GM23338 (cell line): ENCODE measurements at regions not wholly inside any gene's neighbourhood (a gene's known extent, or its start where the extent isn't known, plus 50 kb on each side); places are given as distances from the start of the nearest gene placed in this dataset.

Experiments used
- CTCF ChIP-seq, 2 experiments: fragments of 200-600 bp in 1 of 2; sonication (generic) in 1 of 2; conservative IDR thresholded peaks; 2 replicates each; pipeline versions ENCODE4 v1.5.1 to v1.6.1; 2016 to 2017; ENCODE audit warnings: antibody characterized with exemption in 2 of 2, low read depth in 2 of 2, mild to moderate bottlenecking in 2 of 2, moderate library complexity in 1 of 2
- EZH2phosphoT487 ChIP-seq: fragments of 200-600 bp; sonication (generic); IDR thresholded peaks from one replicate; pipeline ENCODE4 v1.8.1; 2018; ENCODE audit warnings: antibody characterized with exemption; ENCODE audit not compliant: unreplicated experiment
- POLR2AphosphoS5 ChIP-seq: IDR thresholded peaks from 2 replicates; pipeline ENCODE4 v1.6.1; 2016; ENCODE audit warnings: antibody characterized with exemption, low read depth
- STAT1 ChIP-seq: IDR thresholded peaks from one replicate; pipeline ENCODE4 v1.6.1; 2016; ENCODE audit warnings: antibody characterized with exemption; ENCODE audit not compliant: unreplicated experiment
- TF ChIP-seq, protein P1 (sequence below): fragments of 250-450 bp; sonication (Bioruptor Pico); IDR thresholded peaks from 2 replicates; pipeline ENCODE4 v1.5.0; 2020; ENCODE audit warnings: mild to moderate bottlenecking, moderate library complexity

DNA sequence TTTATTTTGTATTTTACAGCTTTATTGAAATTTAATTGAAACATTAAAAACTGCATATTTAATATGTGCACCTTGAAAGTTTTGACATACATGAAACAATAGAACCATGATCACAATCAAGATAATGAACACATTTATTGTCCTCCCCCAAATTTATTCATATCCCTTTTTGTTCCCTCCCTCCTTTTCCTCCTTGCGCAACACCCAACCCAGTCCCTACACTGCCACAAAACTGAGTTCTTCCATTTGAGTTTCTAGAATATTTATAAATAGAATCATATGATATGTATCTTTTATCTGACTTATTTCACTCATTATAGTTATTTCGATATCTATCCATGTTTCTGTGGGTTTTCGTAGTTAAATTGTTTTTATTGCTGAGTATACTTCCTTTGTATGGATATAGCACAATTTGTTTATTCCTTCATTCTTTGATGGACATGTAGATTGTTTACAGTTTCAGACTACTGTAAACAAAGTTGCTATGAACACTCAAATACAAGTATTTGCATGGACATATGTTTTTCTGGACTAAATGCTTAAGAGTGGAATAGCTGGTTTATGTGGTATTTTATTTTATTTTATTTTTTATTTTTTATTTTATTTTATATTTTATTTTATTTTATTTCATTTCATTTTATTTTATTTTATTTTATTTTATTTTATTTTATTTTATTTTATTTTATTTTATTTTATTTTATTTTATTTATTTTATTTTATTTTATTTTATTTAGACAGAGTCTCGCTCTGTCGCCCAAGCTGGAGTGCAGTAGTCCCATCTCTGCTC is 359.1 kb downstream of the SLC6A15 start:
- TF ChIP-seq CTCF (conservative IDR thresholded peaks at IDR 0.05; ENCODE audit: low read depth in 2 of 2) (no peak), STAT1 (no peak), POLR2AphosphoS5 (no peak), EZH2phosphoT487 (no peak)
- TF ChIP-seq, protein P1, sequence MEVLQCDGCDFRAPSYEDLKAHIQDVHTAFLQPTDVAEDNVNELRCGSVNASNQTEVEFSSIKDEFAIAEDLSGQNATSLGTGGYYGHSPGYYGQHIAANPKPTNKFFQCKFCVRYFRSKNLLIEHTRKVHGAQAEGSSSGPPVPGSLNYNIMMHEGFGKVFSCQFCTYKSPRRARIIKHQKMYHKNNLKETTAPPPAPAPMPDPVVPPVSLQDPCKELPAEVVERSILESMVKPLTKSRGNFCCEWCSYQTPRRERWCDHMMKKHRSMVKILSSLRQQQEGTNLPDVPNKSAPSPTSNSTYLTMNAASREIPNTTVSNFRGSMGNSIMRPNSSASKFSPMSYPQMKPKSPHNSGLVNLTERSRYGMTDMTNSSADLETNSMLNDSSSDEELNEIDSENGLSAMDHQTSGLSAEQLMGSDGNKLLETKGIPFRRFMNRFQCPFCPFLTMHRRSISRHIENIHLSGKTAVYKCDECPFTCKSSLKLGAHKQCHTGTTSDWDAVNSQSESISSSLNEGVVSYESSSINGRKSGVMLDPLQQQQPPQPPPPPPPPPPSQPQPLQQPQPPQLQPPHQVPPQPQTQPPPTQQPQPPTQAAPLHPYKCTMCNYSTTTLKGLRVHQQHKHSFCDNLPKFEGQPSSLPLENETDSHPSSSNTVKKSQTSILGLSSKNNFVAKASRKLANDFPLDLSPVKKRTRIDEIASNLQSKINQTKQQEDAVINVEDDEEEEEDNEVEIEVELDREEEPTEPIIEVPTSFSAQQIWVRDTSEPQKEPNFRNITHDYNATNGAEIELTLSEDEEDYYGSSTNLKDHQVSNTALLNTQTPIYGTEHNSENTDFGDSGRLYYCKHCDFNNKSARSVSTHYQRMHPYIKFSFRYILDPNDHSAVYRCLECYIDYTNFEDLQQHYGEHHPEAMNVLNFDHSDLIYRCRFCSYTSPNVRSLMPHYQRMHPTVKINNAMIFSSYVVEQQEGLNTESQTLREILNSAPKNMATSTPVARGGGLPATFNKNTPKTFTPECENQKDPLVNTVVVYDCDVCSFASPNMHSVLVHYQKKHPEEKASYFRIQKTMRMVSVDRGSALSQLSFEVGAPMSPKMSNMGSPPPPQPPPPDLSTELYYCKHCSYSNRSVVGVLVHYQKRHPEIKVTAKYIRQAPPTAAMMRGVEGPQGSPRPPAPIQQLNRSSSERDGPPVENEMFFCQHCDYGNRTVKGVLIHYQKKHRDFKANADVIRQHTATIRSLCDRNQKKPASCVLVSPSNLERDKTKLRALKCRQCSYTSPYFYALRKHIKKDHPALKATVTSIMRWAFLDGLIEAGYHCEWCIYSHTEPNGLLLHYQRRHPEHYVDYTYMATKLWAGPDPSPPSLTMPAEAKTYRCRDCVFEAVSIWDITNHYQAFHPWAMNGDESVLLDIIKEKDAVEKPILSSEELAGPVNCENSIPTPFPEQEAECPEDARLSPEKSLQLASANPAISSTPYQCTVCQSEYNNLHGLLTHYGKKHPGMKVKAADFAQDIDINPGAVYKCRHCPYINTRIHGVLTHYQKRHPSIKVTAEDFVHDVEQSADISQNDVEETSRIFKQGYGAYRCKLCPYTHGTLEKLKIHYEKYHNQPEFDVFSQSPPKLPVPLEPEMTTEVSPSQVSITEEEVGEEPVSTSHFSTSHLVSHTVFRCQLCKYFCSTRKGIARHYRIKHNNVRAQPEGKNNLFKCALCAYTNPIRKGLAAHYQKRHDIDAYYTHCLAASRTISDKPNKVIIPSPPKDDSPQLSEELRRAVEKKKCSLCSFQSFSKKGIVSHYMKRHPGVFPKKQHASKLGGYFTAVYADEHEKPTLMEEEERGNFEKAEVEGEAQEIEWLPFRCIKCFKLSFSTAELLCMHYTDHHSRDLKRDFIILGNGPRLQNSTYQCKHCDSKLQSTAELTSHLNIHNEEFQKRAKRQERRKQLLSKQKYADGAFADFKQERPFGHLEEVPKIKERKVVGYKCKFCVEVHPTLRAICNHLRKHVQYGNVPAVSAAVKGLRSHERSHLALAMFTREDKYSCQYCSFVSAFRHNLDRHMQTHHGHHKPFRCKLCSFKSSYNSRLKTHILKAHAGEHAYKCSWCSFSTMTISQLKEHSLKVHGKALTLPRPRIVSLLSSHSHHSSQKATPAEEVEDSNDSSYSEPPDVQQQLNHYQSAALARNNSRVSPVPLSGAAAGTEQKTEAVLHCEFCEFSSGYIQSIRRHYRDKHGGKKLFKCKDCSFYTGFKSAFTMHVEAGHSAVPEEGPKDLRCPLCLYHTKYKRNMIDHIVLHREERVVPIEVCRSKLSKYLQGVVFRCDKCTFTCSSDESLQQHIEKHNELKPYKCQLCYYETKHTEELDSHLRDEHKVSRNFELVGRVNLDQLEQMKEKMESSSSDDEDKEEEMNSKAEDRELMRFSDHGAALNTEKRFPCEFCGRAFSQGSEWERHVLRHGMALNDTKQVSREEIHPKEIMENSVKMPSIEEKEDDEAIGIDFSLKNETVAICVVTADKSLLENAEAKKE (CRISPR knock-in tag): no peak
